ENCODE measurements at regions not wholly inside any gene's neighbourhood (a gene's known extent, or its start where the extent isn't known, plus 50 kb on each side); places are given as distances from the start of the nearest gene placed in this dataset.

- Histone ChIP-seq H3K9me3 (replicated peaks; ENCODE audit: control insufficient read depth, insufficient read depth, low read length) (no peaks in the 10 kb centered on the region), H2AFZ (ENCODE audit: control insufficient read depth, low read depth, low read length) (peak overlapping the region; percentile 70), H3K36me3 (ENCODE audit: control insufficient read depth in 2 of 2, insufficient read depth in 2 of 2, low read length in 1 of 2) (no peaks in the 10 kb centered on the region), H3K4me3 (peak overlapping the region; percentile 83), H3K9ac (ENCODE audit: control insufficient read depth, insufficient read depth, low read length) (peak overlapping the region; percentile 37; the same call in 1 of the 2 replicates), H3K4me1 (ENCODE audit: control insufficient read depth, insufficient read depth, low read length) (peaks cover 15% of the 10 kb centered on the region), H3K27ac (ENCODE audit: control insufficient read depth, insufficient read depth) (no peak overlapping the region), H3K4me2 (ENCODE audit: control insufficient read depth, insufficient read depth) (peak overlapping the region; percentile 95), H3K27me3 (replicated peaks in 1 of 2; ENCODE audit: control insufficient read depth in 2 of 2, insufficient read depth in 2 of 2, low read length in 1 of 2) (peaks cover 16 to 18% of the 10 kb centered on the region in 2 experiments), H4K20me1 (ENCODE audit: control insufficient read depth, insufficient read depth) (no peaks in the 10 kb centered on the region), H3K79me2 (ENCODE audit: control insufficient read depth, insufficient read depth, low read length) (peaks cover 39% of the 10 kb centered on the region)
- ChIA-PET POLR2A (interaction anchor here (1.3 kb wide), 1 partner anchor 60 kb away, joined by 3 read pairs; no protein-coding TSS in a partner anchor), SMC1A (ENCODE audit: uncharacterized antibody, unreplicated experiment) (interaction anchor here (0.8 to 3.7 kb wide), 5 partner anchors 10 to 200 kb away, joined by 3 to 17 read pairs (median 4); no protein-coding TSS in a partner anchor), CTCF (interaction anchor here (0.8 to 6.4 kb wide), 4 partner anchors 21 to 115 kb away, joined by 3 to 47 read pairs (median 6); no protein-coding TSS in a partner anchor), RAD21 (ENCODE audit: unreplicated experiment) (interaction anchor here (1.2 to 4.9 kb wide), 4 partner anchors 9 to 60 kb away, joined by 3 to 24 read pairs (median 5); no protein-coding TSS in a partner anchor)
- FAIRE-seq: no peak
- in situ Hi-C loops (cut with MboI): loop anchor here (10.0 kb wide), 1 partner anchor 196 kb away; no protein-coding TSS in a partner anchor
- BruUV-seq (replicated peaks): no TSS peak
- under 1% methylated on average over 25 of the region's 25 CpGs for WGBS (ENCODE audit: insufficient coverage, insufficient replicate concordance, low lambda C conversion rate, missing lambda C conversion rate)
- DNase-seq (ENCODE audit: low read depth, low spot score): no peak
- no peak for TF ChIP-seq NFYA (IDR thresholded peaks at IDR 0.05; ENCODE audit: borderline replicate concordance, low read depth, low read length)
- TF ChIP-seq ASH2L (IDR thresholded peaks at IDR 0.05; ENCODE audit: borderline replicate concordance, low read depth): no peak
- TF ChIP-seq CTCF (IDR thresholded peaks at IDR 0.05 in 2 of 3, conservative IDR thresholded peaks at IDR 0.05 in 1 of 3; ENCODE audit: control insufficient read depth in 2 of 3, extremely low read depth in 1 of 3, insufficient read depth in 1 of 3, low read depth in 3 of 3, low read length in 3 of 3): no peak
- no peak for TF ChIP-seq CBX5 (IDR thresholded peaks at IDR 0.05; ENCODE audit: low read depth)
- TF ChIP-seq ZNF217 (IDR thresholded peaks at IDR 0.05): no peak
- TF ChIP-seq ZNF687 (IDR thresholded peaks at IDR 0.05): no peak
- TF ChIP-seq PKNOX1 (IDR thresholded peaks at IDR 0.05): no peak
- no peak for TF ChIP-seq BRCA1 (IDR thresholded peaks at IDR 0.05; ENCODE audit: low read depth, low read length)
- no peak for TF ChIP-seq HSF1 (IDR thresholded peaks at IDR 0.05; ENCODE audit: low read depth, low read length)
- no peak for TF ChIP-seq IRF5 (IDR thresholded peaks at IDR 0.05; ENCODE audit: borderline replicate concordance)
- TF ChIP-seq MXI1 (IDR thresholded peaks at IDR 0.05; ENCODE audit: low read depth, low read length): no peak
- intact Hi-C loops (cut with micrococcal nuclease; ENCODE audit: unreplicated experiment): loop anchor here (2.0 to 10.0 kb wide), 3 partner anchors 48 to 234 kb away; no protein-coding TSS in a partner anchor
- peak; percentile 12 for ATAC-seq
Observed at GRCh38 chr3:43998370-43998835, 243.3 kb upstream of the TOPAZ1 start.
